ENCODE measurements at regions not wholly inside any gene's neighbourhood (a gene's known extent, or its start where the extent isn't known, plus 50 kb on each side); places are given as distances from the start of the nearest gene placed in this dataset.

- no peak for TF ChIP-seq POLR2A (IDR thresholded peaks at IDR 0.05; ENCODE audit: low read length)
- TF ChIP-seq GATA1 (IDR thresholded peaks at IDR 0.05; ENCODE audit: low read depth, low read length): no peak
Observed at GRCh38 chr2:143909577-143910353, 610.2 kb downstream of the ZEB2 start.

Measured in erythroblast (primary cell).